ENCODE measurements at regions not wholly inside any gene's neighbourhood (a gene's known extent, or its start where the extent isn't known, plus 50 kb on each side); places are given as distances from the start of the nearest gene placed in this dataset.

DNA sequence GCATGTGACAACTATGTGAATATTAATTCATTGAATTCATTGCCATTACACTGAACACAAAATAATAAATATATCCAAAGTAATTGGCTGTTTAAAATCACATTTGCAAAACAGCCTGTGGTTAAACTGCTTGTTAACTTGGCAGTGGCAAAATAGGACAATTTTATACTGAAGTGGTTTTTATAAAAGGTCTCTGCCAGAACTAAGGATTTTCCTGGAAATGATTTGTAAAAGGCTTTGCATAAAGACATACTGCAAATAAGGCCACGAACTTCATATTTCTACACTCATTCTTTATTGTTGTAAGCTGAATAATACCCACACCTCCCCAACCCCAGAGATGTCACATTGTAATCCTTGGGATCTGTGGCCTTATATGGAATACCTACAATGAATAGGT is 370.3 kb upstream of the RGMB start:
- DNase-seq (ENCODE audit: low read depth) = no peak
- no peak for TF ChIP-seq CTCF (conservative IDR thresholded peaks at IDR 0.05; ENCODE audit: low read depth, low read length)
- H3K4me3 ChIP-seq (ENCODE audit: low read depth, low read length) = no peak overlapping the region

- H3K4me3 ChIP-seq (ENCODE audit: low read depth, low read length) = no peak overlapping the region
- DNase-seq (ENCODE audit: low read depth) = peak; percentile 86
- no peak for TF ChIP-seq CTCF (conservative IDR thresholded peaks at IDR 0.05; ENCODE audit: low read depth, low read length)
Measured at GRCh38 chr5:98414938-98415337, 358.5 kb upstream of the RGMB start.

DNA sequence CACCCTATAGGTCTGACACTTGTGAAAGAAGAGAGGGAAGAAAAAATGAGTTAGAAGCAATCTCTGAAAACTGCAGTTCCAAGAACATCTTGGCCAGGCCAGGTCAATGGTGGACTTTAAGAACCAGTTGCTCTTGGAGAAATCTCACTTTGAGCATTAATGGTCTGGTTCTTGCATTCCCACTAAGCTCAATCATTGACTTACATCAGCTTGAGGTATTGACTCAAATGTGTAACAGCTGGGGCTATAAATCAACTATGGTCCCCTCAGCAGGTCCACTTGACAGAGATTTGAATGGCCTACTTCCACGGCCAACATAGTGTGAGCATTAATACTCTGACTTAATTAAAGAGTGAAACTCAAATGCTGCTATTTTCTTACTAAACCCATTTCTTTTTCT is 357.8 kb upstream of the RGMB start:
- H3K4me3 ChIP-seq (ENCODE audit: low read depth, low read length) = no peak overlapping the region
- no peak for DNase-seq (ENCODE audit: low read depth)
- TF ChIP-seq CTCF (conservative IDR thresholded peaks at IDR 0.05; ENCODE audit: low read depth, low read length) = no peak

DNA sequence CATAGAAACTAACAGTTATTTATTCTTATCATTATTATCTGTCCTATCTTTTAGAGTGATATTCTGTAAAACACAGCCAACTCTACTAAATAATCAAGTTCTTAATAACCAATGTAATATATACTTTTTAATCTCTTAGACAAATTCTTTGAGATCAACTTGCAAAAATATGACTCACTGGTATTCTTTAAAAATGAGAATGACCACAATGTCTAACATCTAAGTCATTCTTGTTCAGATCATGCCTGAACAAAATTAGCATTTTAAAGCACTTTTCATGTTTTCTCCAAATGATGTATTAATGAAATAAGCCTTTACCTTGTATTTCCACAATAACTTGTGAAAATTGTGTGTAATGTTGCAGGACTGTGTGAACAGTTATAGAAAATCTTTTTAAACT is 356.9 kb upstream of the RGMB start:
- TF ChIP-seq CTCF (conservative IDR thresholded peaks at IDR 0.05; ENCODE audit: low read depth, low read length) = no peak
- DNase-seq (ENCODE audit: low read depth) = no peak
- no peak overlapping the region for H3K4me3 ChIP-seq (ENCODE audit: low read depth, low read length)

- DNase-seq (ENCODE audit: low read depth) = no peak
- H3K4me3 ChIP-seq (ENCODE audit: low read depth, low read length) = no peak overlapping the region
- no peak for TF ChIP-seq CTCF (conservative IDR thresholded peaks at IDR 0.05; ENCODE audit: low read depth, low read length)
Measured at GRCh38 chr5:98419825-98420224, 353.6 kb upstream of the RGMB start.

DNA sequence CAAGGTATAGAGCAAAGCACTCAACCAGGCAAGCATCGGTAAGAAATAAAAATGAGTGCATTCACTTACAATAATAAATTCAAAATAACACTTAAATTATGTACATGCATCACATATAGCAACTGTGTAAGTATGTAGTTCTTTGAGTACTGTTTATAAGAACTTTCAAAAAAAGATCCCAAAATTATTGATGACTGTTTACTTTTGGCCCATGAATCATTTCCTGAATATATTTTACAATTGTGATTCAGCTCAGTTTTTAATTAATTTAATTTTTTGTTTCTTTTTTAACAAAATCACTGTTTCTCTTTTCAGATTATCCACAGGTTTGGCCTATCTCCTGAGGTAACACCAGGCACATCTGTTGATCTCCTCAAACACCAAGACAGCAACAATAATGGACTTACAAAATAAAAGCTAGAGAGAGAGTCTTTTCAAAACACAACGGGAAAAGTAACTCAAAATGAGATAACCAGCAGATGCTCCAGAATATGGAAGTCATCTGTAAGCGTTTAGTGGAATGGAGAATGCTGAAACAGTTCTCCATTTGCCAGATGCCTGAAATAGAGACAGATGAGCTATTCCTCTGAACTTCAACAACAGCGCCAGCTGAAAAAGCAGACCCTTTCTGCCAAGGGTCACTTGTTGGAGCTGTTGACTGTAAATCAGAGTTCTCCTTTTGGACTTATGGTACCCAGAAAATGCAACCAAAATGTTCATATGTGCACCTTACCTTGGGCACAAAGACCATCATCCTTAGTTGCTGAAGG is 348.6 kb upstream of the RGMB start:
- no peak for DNase-seq (ENCODE audit: low read depth)
- no peak for TF ChIP-seq CTCF (conservative IDR thresholded peaks at IDR 0.05; ENCODE audit: low read depth, low read length)
- H3K4me3 ChIP-seq (ENCODE audit: low read depth, low read length) = no peak overlapping the region

DNA sequence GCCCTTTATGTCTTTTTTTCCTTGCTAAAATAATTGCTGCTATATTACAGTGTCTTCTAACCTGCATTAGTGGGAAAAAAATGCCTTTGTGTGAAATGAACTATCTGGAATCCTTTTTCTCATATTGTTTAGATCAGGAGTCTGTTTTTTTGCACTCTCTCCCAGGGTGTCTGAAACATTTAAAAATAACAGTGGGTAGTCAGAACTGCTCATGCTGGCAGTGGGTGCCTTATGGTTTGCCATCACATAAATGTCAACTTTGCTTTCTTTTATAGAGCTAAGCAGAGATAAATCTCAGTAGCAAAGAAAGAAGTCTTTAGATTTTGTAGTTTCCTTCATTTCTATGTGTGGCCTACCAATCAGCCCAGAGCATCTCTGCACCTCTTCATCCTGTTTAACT is 347.8 kb upstream of the RGMB start:
- TF ChIP-seq CTCF (conservative IDR thresholded peaks at IDR 0.05; ENCODE audit: low read depth, low read length) = no peak
- no peak for DNase-seq (ENCODE audit: low read depth)

More for the DNA sequence above, 347.8 kb upstream of the RGMB start:
- H3K4me3 ChIP-seq (ENCODE audit: low read depth, low read length) = no peak overlapping the region
